ENCODE measurements at regions not wholly inside any gene's neighbourhood (a gene's known extent, or its start where the extent isn't known, plus 50 kb on each side); places are given as distances from the start of the nearest gene placed in this dataset.

- H3K4me1 ChIP-seq (ENCODE audit: control insufficient read depth, insufficient read depth, low read length): no peaks in the 10 kb centered on the region
- TF ChIP-seq CTCF (tag by site-specific recombination; IDR thresholded peaks at IDR 0.05) (no peak), ZBTB7A (tag by site-specific recombination; IDR thresholded peaks at IDR 0.05; ENCODE audit: low read depth) (no peak), ZNF791 (tag by site-specific recombination; IDR thresholded peaks at IDR 0.05) (no peak), ZNF155 (tag by site-specific recombination; IDR thresholded peaks at IDR 0.05) (no peak), ZFP69B (tag by site-specific recombination; IDR thresholded peaks at IDR 0.05) (no peak), ZNF354C (tag by site-specific recombination; IDR thresholded peaks at IDR 0.05; ENCODE audit: borderline replicate concordance, low read depth) (no peak), ZNF621 (tag by site-specific recombination; IDR thresholded peaks at IDR 0.05) (no peak), ZNF223 (tag by site-specific recombination; IDR thresholded peaks at IDR 0.05) (no peak)
- POLR2A ChIA-PET: no interaction called here
- no peaks in the 10 kb centered on the region for H3K9me3 ChIP-seq (ENCODE audit: control insufficient read depth, insufficient read depth, low read depth, low read length)
- H3K36me3 ChIP-seq (ENCODE audit: control insufficient read depth in 2 of 2, insufficient read depth in 1 of 2, low read length in 2 of 2): no peaks in the 10 kb centered on the region
- H3K4me3 ChIP-seq (ENCODE audit: low read depth, low read length): no peak overlapping the region
- CTCF ChIA-PET: no interaction called here
- no peak overlapping the region for H3K27ac ChIP-seq (ENCODE audit: extremely low read depth, low read depth, low read length)
Observed at GRCh38 chr2:199197448-199197847, 260.3 kb downstream of the SATB2 start.

DNA sequence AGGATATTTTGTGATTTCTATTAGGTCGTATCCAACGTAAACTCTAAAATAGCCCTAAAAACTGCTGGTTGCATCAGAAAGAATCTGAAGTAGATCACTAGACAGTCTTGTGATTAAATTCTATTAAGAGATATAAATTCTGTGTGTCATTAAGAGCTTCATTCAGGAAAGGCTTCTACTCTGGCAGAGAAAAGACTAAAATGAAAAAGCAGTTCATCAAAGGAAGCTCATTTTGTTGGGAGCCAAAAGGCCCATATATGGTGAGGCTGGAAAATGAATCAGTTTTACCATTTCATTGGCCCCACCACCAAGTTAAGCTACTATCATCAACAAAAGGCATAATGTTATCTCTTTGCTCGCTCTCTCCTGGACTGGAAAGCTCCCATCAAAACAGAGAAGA is 261.1 kb downstream of the SATB2 start:
- TF ChIP-seq HOXA7 (CRISPR knock-in tag; IDR thresholded peaks at IDR 0.05; ENCODE audit: borderline replicate concordance): no peak
- TF ChIP-seq MEIS1 (CRISPR knock-in tag; IDR thresholded peaks at IDR 0.05; ENCODE audit: borderline replicate concordance): no peak
- no peak for TF ChIP-seq ZNF184 (tag by site-specific recombination; IDR thresholded peaks at IDR 0.05)
- TF ChIP-seq KLF1 (tag by site-specific recombination; IDR thresholded peaks at IDR 0.05): no peak
- TF ChIP-seq GLIS1 (tag by site-specific recombination; IDR thresholded peaks at IDR 0.05): no peak
- no peak for TF ChIP-seq ZNF354C (tag by site-specific recombination; IDR thresholded peaks at IDR 0.05; ENCODE audit: borderline replicate concordance, low read depth)
- no peak for TF ChIP-seq ZNF677 (tag by site-specific recombination; IDR thresholded peaks at IDR 0.05)
- TF ChIP-seq ZBTB21 (tag by site-specific recombination; IDR thresholded peaks at IDR 0.05): no peak
- no peak for TF ChIP-seq MYNN (tag by site-specific recombination; IDR thresholded peaks at IDR 0.05; ENCODE audit: borderline replicate concordance)
- TF ChIP-seq ZNF169 (tag by site-specific recombination; IDR thresholded peaks at IDR 0.05): no peak
- TF ChIP-seq ZNF146 (tag by site-specific recombination; IDR thresholded peaks at IDR 0.05): no peak
- no peak for TF ChIP-seq ZNF624 (tag by site-specific recombination; IDR thresholded peaks at IDR 0.05)
- TF ChIP-seq, protein P1, sequence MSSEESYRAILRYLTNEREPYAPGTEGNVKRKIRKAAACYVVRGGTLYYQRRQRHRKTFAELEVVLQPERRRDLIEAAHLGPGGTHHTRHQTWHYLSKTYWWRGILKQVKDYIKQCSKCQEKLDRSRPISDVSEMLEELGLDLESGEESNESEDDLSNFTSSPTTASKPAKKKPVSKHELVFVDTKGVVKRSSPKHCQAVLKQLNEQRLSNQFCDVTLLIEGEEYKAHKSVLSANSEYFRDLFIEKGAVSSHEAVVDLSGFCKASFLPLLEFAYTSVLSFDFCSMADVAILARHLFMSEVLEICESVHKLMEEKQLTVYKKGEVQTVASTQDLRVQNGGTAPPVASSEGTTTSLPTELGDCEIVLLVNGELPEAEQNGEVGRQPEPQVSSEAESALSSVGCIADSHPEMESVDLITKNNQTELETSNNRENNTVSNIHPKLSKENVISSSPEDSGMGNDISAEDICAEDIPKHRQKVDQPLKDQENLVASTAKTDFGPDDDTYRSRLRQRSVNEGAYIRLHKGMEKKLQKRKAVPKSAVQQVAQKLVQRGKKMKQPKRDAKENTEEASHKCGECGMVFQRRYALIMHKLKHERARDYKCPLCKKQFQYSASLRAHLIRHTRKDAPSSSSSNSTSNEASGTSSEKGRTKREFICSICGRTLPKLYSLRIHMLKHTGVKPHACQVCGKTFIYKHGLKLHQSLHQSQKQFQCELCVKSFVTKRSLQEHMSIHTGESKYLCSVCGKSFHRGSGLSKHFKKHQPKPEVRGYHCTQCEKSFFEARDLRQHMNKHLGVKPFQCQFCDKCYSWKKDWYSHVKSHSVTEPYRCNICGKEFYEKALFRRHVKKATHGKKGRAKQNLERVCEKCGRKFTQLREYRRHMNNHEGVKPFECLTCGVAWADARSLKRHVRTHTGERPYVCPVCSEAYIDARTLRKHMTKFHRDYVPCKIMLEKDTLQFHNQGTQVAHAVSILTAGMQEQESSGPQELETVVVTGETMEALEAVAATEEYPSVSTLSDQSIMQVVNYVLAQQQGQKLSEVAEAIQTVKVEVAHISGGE (tag by site-specific recombination; conservative IDR thresholded peaks at IDR 0.05; ENCODE audit: low read depth): no peak
- TF ChIP-seq ZNF16 (tag by site-specific recombination; IDR thresholded peaks at IDR 0.05; ENCODE audit: low read depth): no peak
- TF ChIP-seq OSR2 (tag by site-specific recombination; IDR thresholded peaks at IDR 0.05): no peak
- no peak for TF ChIP-seq ZNF521 (tag by site-specific recombination; IDR thresholded peaks at IDR 0.05)
- TF ChIP-seq SP2 (tag by site-specific recombination; IDR thresholded peaks at IDR 0.05): no peak
- TF ChIP-seq SCRT1 (tag by site-specific recombination; IDR thresholded peaks at IDR 0.05; ENCODE audit: borderline replicate concordance): no peak
- no peaks in the 10 kb centered on the region for H3K36me3 ChIP-seq (ENCODE audit: control insufficient read depth in 2 of 2, insufficient read depth in 1 of 2, low read length in 2 of 2)
- no peaks in the 10 kb centered on the region for H3K9me3 ChIP-seq (ENCODE audit: control insufficient read depth, insufficient read depth, low read depth, low read length)
- H3K4me1 ChIP-seq (ENCODE audit: control insufficient read depth, insufficient read depth, low read length): no peaks in the 10 kb centered on the region
- H3K27ac ChIP-seq (ENCODE audit: extremely low read depth, low read depth, low read length): no peak overlapping the region
- CTCF ChIA-PET: no interaction called here
- POLR2A ChIA-PET: interaction anchor here (0.7 kb wide), 1 partner anchor 1924 kb away, joined by 3 read pairs; no protein-coding TSS in a partner anchor
- no peak overlapping the region for H3K4me3 ChIP-seq (ENCODE audit: low read depth, low read length)
